ENCODE measurements at regions not wholly inside any gene's neighbourhood (a gene's known extent, or its start where the extent isn't known, plus 50 kb on each side); places are given as distances from the start of the nearest gene placed in this dataset.

GRCh38 chr13:33908116-33908515 lies 90.2 kb downstream of the RFC3 start:
- no peak for TF ChIP-seq CTCF (IDR thresholded peaks at IDR 0.05; ENCODE audit: insufficient read depth in 1 of 2, low read depth in 1 of 2, low read length in 1 of 2, severe bottlenecking in 1 of 2, unreplicated experiment in 1 of 2)

GRCh38 chr13:33910255-33910654 lies 92.3 kb downstream of the RFC3 start:
- H3K4me3 Mint-ChIP-seq (ENCODE audit: unreplicated experiment) = no peak overlapping the region
- TF ChIP-seq CTCF (IDR thresholded peaks at IDR 0.05; ENCODE audit: insufficient read depth in 1 of 2, low read depth in 1 of 2, low read length in 1 of 2, severe bottlenecking in 1 of 2, unreplicated experiment in 1 of 2) = no peak
- H3K27me3 Mint-ChIP-seq (ENCODE audit: insufficient read depth, unreplicated experiment) = no peaks in the 10 kb centered on the region
- H3K4me1 ChIP-seq = no peaks in the 10 kb centered on the region
- H3K36me3 Mint-ChIP-seq (ENCODE audit: insufficient read depth, unreplicated experiment) = no peaks in the 10 kb centered on the region
- no peak overlapping the region for H3K4me3 ChIP-seq (ENCODE audit: low read depth, low read length)
- ChIA-PET POLR2A (no interaction called here), CTCF (no interaction called here)
- no peak overlapping the region for H3K27ac Mint-ChIP-seq (ENCODE audit: unreplicated experiment)
- H3K4me1 Mint-ChIP-seq (ENCODE audit: low read depth, unreplicated experiment) = no peaks in the 10 kb centered on the region
- intact Hi-C loops (cut with micrococcal nuclease; ENCODE audit: unreplicated experiment) = no loop called here
- H3K9me3 ChIP-seq = no peaks in the 10 kb centered on the region
- no peaks in the 10 kb centered on the region for H3K36me3 ChIP-seq (ENCODE audit: control insufficient read depth, insufficient read depth, low read length)
- no peaks in the 10 kb centered on the region for H3K9me3 Mint-ChIP-seq (ENCODE audit: unreplicated experiment)
- no TSS peak for BruUV-seq (replicated peaks)
- DNase-seq = no peak
- H3K27me3 ChIP-seq (replicated peaks; ENCODE audit: control insufficient read depth, insufficient read depth, low read length) = no peaks in the 10 kb centered on the region

More at GRCh38 chr13:33908116-33908515, 90.2 kb downstream of the RFC3 start:
- no TSS peak for BruUV-seq (replicated peaks)
- intact Hi-C loops (cut with micrococcal nuclease; ENCODE audit: unreplicated experiment) = no loop called here
- Mint-ChIP-seq H3K4me3 (ENCODE audit: unreplicated experiment) (no peak overlapping the region), H3K27ac (ENCODE audit: unreplicated experiment) (no peak overlapping the region), H3K9me3 (ENCODE audit: unreplicated experiment) (no peaks in the 10 kb centered on the region), H3K27me3 (ENCODE audit: insufficient read depth, unreplicated experiment) (no peaks in the 10 kb centered on the region), H3K4me1 (ENCODE audit: low read depth, unreplicated experiment) (no peaks in the 10 kb centered on the region), H3K36me3 (ENCODE audit: insufficient read depth, unreplicated experiment) (no peaks in the 10 kb centered on the region)
- POLR2A ChIA-PET = no interaction called here
- Histone ChIP-seq H3K36me3 (ENCODE audit: control insufficient read depth, insufficient read depth, low read length) (no peaks in the 10 kb centered on the region), H3K4me1 (no peaks in the 10 kb centered on the region), H3K4me3 (ENCODE audit: low read depth, low read length) (no peak overlapping the region), H3K9me3 (no peaks in the 10 kb centered on the region), H3K27me3 (replicated peaks; ENCODE audit: control insufficient read depth, insufficient read depth, low read length) (no peaks in the 10 kb centered on the region)
- CTCF ChIA-PET = no interaction called here
- DNase-seq = no peak

GRCh38 chr13:33911521-33911920 lies 93.6 kb downstream of the RFC3 start:
- no peak for TF ChIP-seq CTCF (IDR thresholded peaks at IDR 0.05; ENCODE audit: insufficient read depth in 1 of 2, low read depth in 1 of 2, low read length in 1 of 2, severe bottlenecking in 1 of 2, unreplicated experiment in 1 of 2)
- DNase-seq = no peak
- BruUV-seq (replicated peaks) = no TSS peak
- Mint-ChIP-seq H3K36me3 (ENCODE audit: insufficient read depth, unreplicated experiment) (no peaks in the 10 kb centered on the region), H3K4me3 (ENCODE audit: unreplicated experiment) (no peak overlapping the region), H3K4me1 (ENCODE audit: low read depth, unreplicated experiment) (no peaks in the 10 kb centered on the region), H3K27me3 (ENCODE audit: insufficient read depth, unreplicated experiment) (no peaks in the 10 kb centered on the region), H3K9me3 (ENCODE audit: unreplicated experiment) (no peaks in the 10 kb centered on the region), H3K27ac (ENCODE audit: unreplicated experiment) (no peak overlapping the region)
- CTCF ChIA-PET = no interaction called here
- POLR2A ChIA-PET = no interaction called here
- H3K36me3 ChIP-seq (ENCODE audit: control insufficient read depth, insufficient read depth, low read length) = no peaks in the 10 kb centered on the region
- no peaks in the 10 kb centered on the region for H3K27me3 ChIP-seq (replicated peaks; ENCODE audit: control insufficient read depth, insufficient read depth, low read length)
- H3K4me1 ChIP-seq = no peaks in the 10 kb centered on the region
- intact Hi-C loops (cut with micrococcal nuclease; ENCODE audit: unreplicated experiment) = no loop called here
- no peak overlapping the region for H3K4me3 ChIP-seq (ENCODE audit: low read depth, low read length)
- H3K9me3 ChIP-seq = no peaks in the 10 kb centered on the region

Measured in Caco-2 (cell line).